ENCODE measurements at regions not wholly inside any gene's neighbourhood (a gene's known extent, or its start where the extent isn't known, plus 50 kb on each side); places are given as distances from the start of the nearest gene placed in this dataset.
A peak's percentile ranks its signal among the peaks of the same experiment; 100 is the strongest.

- Histone ChIP-seq H3K4me1 (ENCODE audit: control insufficient read depth, low read depth, low read length) (no peaks in the 10 kb centered on the region), H2BK120ac (ENCODE audit: low read depth, low read length) (no peak overlapping the region), H3K4me2 (ENCODE audit: low read length) (no peak overlapping the region), H2AK5ac (ENCODE audit: low read length) (no peak overlapping the region), H3K36me3 (ENCODE audit: control insufficient read depth, insufficient read depth, low read length) (no peaks in the 10 kb centered on the region), H3K27ac (ENCODE audit: low read depth, low read length) (no peak overlapping the region), H2BK5ac (ENCODE audit: low read length) (no peak overlapping the region), H4K8ac (ENCODE audit: low read depth, low read length) (no peak overlapping the region), H3K18ac (ENCODE audit: low read length) (no peak overlapping the region), H3K23ac (ENCODE audit: low read length) (no peak overlapping the region), H3K4me3 (ENCODE audit: low read length) (no peak overlapping the region), H3K9ac (ENCODE audit: low read length) (no peak overlapping the region), H3K79me2 (ENCODE audit: control insufficient read depth, insufficient read depth, low read length) (no peaks in the 10 kb centered on the region), H3K27me3 (ENCODE audit: insufficient read depth, low read length, poor library complexity) (no peaks in the 10 kb centered on the region), H2BK15ac (replicated peaks; ENCODE audit: low read depth) (no peak overlapping the region), H3K56ac (ENCODE audit: low read length) (no peak overlapping the region), H3K4ac (ENCODE audit: low read depth, low read length) (no peak overlapping the region), H4K5ac (ENCODE audit: low read length) (no peak overlapping the region), H3K79me1 (ENCODE audit: low read length) (no peaks in the 10 kb centered on the region)
- no CpG with 5 or more reads among the region's 5 CpGs for WGBS (ENCODE audit: extremely low coverage, insufficient coverage, low lambda C conversion rate)
- no peak for DNase-seq
Measured at GRCh38 chr2:207304761-207305160, 139.0 kb upstream of the KLF7 start.

GRCh38 chr2:207308519-207309224 lies 142.9 kb upstream of the KLF7 start:
- no peak overlapping the region for H4K8ac ChIP-seq (ENCODE audit: low read depth, low read length)
- H2BK5ac ChIP-seq (ENCODE audit: low read length) = no peak overlapping the region
- no peak overlapping the region for H3K18ac ChIP-seq (ENCODE audit: low read length)
- no peak overlapping the region for H2BK120ac ChIP-seq (ENCODE audit: low read depth, low read length)
- H3K23ac ChIP-seq (ENCODE audit: low read length) = no peak overlapping the region
- H3K9ac ChIP-seq (ENCODE audit: low read length) = no peak overlapping the region
- no peak overlapping the region for H3K4me3 ChIP-seq (ENCODE audit: low read length)
- H2BK15ac ChIP-seq (replicated peaks; ENCODE audit: low read depth) = no peak overlapping the region
- no peak overlapping the region for H3K4ac ChIP-seq (ENCODE audit: low read depth, low read length)
- no peak overlapping the region for H3K4me2 ChIP-seq (ENCODE audit: low read length)
- H3K27me3 ChIP-seq (ENCODE audit: insufficient read depth, low read length, poor library complexity) = no peaks in the 10 kb centered on the region
- no peak overlapping the region for H3K27ac ChIP-seq (ENCODE audit: low read depth, low read length)
- no peak overlapping the region for H2AK5ac ChIP-seq (ENCODE audit: low read length)
- no peak overlapping the region for H3K56ac ChIP-seq (ENCODE audit: low read length)
- DNase-seq = no peak
- H3K79me1 ChIP-seq (ENCODE audit: low read length) = no peaks in the 10 kb centered on the region
- no peaks in the 10 kb centered on the region for H3K79me2 ChIP-seq (ENCODE audit: control insufficient read depth, insufficient read depth, low read length)
- no peak overlapping the region for H4K5ac ChIP-seq (ENCODE audit: low read length)
- no CpG with 5 or more reads among the region's 3 CpGs for WGBS (ENCODE audit: extremely low coverage, insufficient coverage, low lambda C conversion rate)
- no peaks in the 10 kb centered on the region for H3K36me3 ChIP-seq (ENCODE audit: control insufficient read depth, insufficient read depth, low read length)
- H3K4me1 ChIP-seq (ENCODE audit: control insufficient read depth, low read depth, low read length) = no peaks in the 10 kb centered on the region

GRCh38 chr2:207311316-207312005 lies 145.7 kb upstream of the KLF7 start:
- no peak overlapping the region for H3K23ac ChIP-seq (ENCODE audit: low read length)
- DNase-seq = peak; percentile 74
- no peak overlapping the region for H2BK5ac ChIP-seq (ENCODE audit: low read length)
- WGBS (ENCODE audit: extremely low coverage, insufficient coverage, low lambda C conversion rate) = no CpG with 5 or more reads among the region's 4 CpGs
- no peak overlapping the region for H3K9ac ChIP-seq (ENCODE audit: low read length)
- no peak overlapping the region for H3K18ac ChIP-seq (ENCODE audit: low read length)
- no peak overlapping the region for H3K56ac ChIP-seq (ENCODE audit: low read length)
- H4K5ac ChIP-seq (ENCODE audit: low read length) = no peak overlapping the region
- no peak overlapping the region for H3K4me3 ChIP-seq (ENCODE audit: low read length)
- H3K79me2 ChIP-seq (ENCODE audit: control insufficient read depth, insufficient read depth, low read length) = no peaks in the 10 kb centered on the region
- no peak overlapping the region for H2BK15ac ChIP-seq (replicated peaks; ENCODE audit: low read depth)
- H3K79me1 ChIP-seq (ENCODE audit: low read length) = no peaks in the 10 kb centered on the region
- no peak overlapping the region for H3K4me2 ChIP-seq (ENCODE audit: low read length)
- H3K27ac ChIP-seq (ENCODE audit: low read depth, low read length) = no peak overlapping the region
- H3K36me3 ChIP-seq (ENCODE audit: control insufficient read depth, insufficient read depth, low read length) = no peaks in the 10 kb centered on the region
- no peak overlapping the region for H2AK5ac ChIP-seq (ENCODE audit: low read length)
- no peak overlapping the region for H2BK120ac ChIP-seq (ENCODE audit: low read depth, low read length)
- no peaks in the 10 kb centered on the region for H3K4me1 ChIP-seq (ENCODE audit: control insufficient read depth, low read depth, low read length)
- H4K8ac ChIP-seq (ENCODE audit: low read depth, low read length) = no peak overlapping the region
- H3K27me3 ChIP-seq (ENCODE audit: insufficient read depth, low read length, poor library complexity) = no peaks in the 10 kb centered on the region
- H3K4ac ChIP-seq (ENCODE audit: low read depth, low read length) = no peak overlapping the region

- Histone ChIP-seq H3K27ac (ENCODE audit: low read depth, low read length) (no peak overlapping the region), H4K8ac (ENCODE audit: low read depth, low read length) (no peak overlapping the region)
Measured at GRCh38 chr2:207312006-207312356, 146.2 kb upstream of the KLF7 start.

GRCh38 chr2:207313947-207314346 lies 148.2 kb upstream of the KLF7 start:
- no CpG with 5 or more reads among the region's 2 CpGs for WGBS (ENCODE audit: extremely low coverage, insufficient coverage, low lambda C conversion rate)

More at GRCh38 chr2:207312006-207312356, 146.2 kb upstream of the KLF7 start:
- H3K79me2 ChIP-seq (ENCODE audit: control insufficient read depth, insufficient read depth, low read length) = no peaks in the 10 kb centered on the region
- no peak overlapping the region for H2BK120ac ChIP-seq (ENCODE audit: low read depth, low read length)
- no peak overlapping the region for H3K9ac ChIP-seq (ENCODE audit: low read length)
- no peak overlapping the region for H3K4me2 ChIP-seq (ENCODE audit: low read length)
- no peak overlapping the region for H3K18ac ChIP-seq (ENCODE audit: low read length)
- H3K4me1 ChIP-seq (ENCODE audit: control insufficient read depth, low read depth, low read length) = no peaks in the 10 kb centered on the region
- H2BK15ac ChIP-seq (replicated peaks; ENCODE audit: low read depth) = no peak overlapping the region
- no peaks in the 10 kb centered on the region for H3K27me3 ChIP-seq (ENCODE audit: insufficient read depth, low read length, poor library complexity)
- no peak overlapping the region for H2AK5ac ChIP-seq (ENCODE audit: low read length)
- no peaks in the 10 kb centered on the region for H3K79me1 ChIP-seq (ENCODE audit: low read length)
- H3K56ac ChIP-seq (ENCODE audit: low read length) = no peak overlapping the region
- no peak overlapping the region for H3K4ac ChIP-seq (ENCODE audit: low read depth, low read length)
- H3K4me3 ChIP-seq (ENCODE audit: low read length) = no peak overlapping the region
- H3K36me3 ChIP-seq (ENCODE audit: control insufficient read depth, insufficient read depth, low read length) = no peaks in the 10 kb centered on the region
- H4K5ac ChIP-seq (ENCODE audit: low read length) = no peak overlapping the region
- no peak overlapping the region for H2BK5ac ChIP-seq (ENCODE audit: low read length)
- H3K23ac ChIP-seq (ENCODE audit: low read length) = no peak overlapping the region
- DNase-seq = no peak

GRCh38 chr2:207315131-207315530 lies 149.4 kb upstream of the KLF7 start:
- no peak overlapping the region for H3K27ac ChIP-seq (ENCODE audit: low read depth, low read length)
- no peak overlapping the region for H4K5ac ChIP-seq (ENCODE audit: low read length)
- no peaks in the 10 kb centered on the region for H3K79me1 ChIP-seq (ENCODE audit: low read length)
- H3K79me2 ChIP-seq (ENCODE audit: control insufficient read depth, insufficient read depth, low read length) = no peaks in the 10 kb centered on the region
- H3K4me3 ChIP-seq (ENCODE audit: low read length) = no peak overlapping the region
- H3K4me1 ChIP-seq (ENCODE audit: control insufficient read depth, low read depth, low read length) = no peaks in the 10 kb centered on the region
- no peak overlapping the region for H4K8ac ChIP-seq (ENCODE audit: low read depth, low read length)
- no peak overlapping the region for H2BK5ac ChIP-seq (ENCODE audit: low read length)
- H3K23ac ChIP-seq (ENCODE audit: low read length) = no peak overlapping the region
- H2BK120ac ChIP-seq (ENCODE audit: low read depth, low read length) = no peak overlapping the region
- H3K18ac ChIP-seq (ENCODE audit: low read length) = no peak overlapping the region
- H2AK5ac ChIP-seq (ENCODE audit: low read length) = no peak overlapping the region
- no CpG with 5 or more reads among the region's 2 CpGs for WGBS (ENCODE audit: extremely low coverage, insufficient coverage, low lambda C conversion rate)
- no peak for DNase-seq
- no peak overlapping the region for H3K9ac ChIP-seq (ENCODE audit: low read length)
- no peak overlapping the region for H3K4ac ChIP-seq (ENCODE audit: low read depth, low read length)
- no peak overlapping the region for H3K56ac ChIP-seq (ENCODE audit: low read length)
- H3K36me3 ChIP-seq (ENCODE audit: control insufficient read depth, insufficient read depth, low read length) = no peaks in the 10 kb centered on the region
- no peaks in the 10 kb centered on the region for H3K27me3 ChIP-seq (ENCODE audit: insufficient read depth, low read length, poor library complexity)
- no peak overlapping the region for H2BK15ac ChIP-seq (replicated peaks; ENCODE audit: low read depth)
- H3K4me2 ChIP-seq (ENCODE audit: low read length) = no peak overlapping the region

More at GRCh38 chr2:207313947-207314346, 148.2 kb upstream of the KLF7 start:
- Histone ChIP-seq H3K56ac (ENCODE audit: low read length) (no peak overlapping the region), H3K4me2 (ENCODE audit: low read length) (no peak overlapping the region), H3K27ac (ENCODE audit: low read depth, low read length) (no peak overlapping the region), H3K18ac (ENCODE audit: low read length) (no peak overlapping the region), H4K8ac (ENCODE audit: low read depth, low read length) (no peak overlapping the region), H2BK5ac (ENCODE audit: low read length) (no peak overlapping the region), H3K79me2 (ENCODE audit: control insufficient read depth, insufficient read depth, low read length) (no peaks in the 10 kb centered on the region), H2BK120ac (ENCODE audit: low read depth, low read length) (no peak overlapping the region), H4K5ac (ENCODE audit: low read length) (no peak overlapping the region), H2BK15ac (replicated peaks; ENCODE audit: low read depth) (no peak overlapping the region), H3K9ac (ENCODE audit: low read length) (no peak overlapping the region), H3K4me1 (ENCODE audit: control insufficient read depth, low read depth, low read length) (no peaks in the 10 kb centered on the region), H2AK5ac (ENCODE audit: low read length) (no peak overlapping the region), H3K27me3 (ENCODE audit: insufficient read depth, low read length, poor library complexity) (no peaks in the 10 kb centered on the region), H3K4ac (ENCODE audit: low read depth, low read length) (no peak overlapping the region), H3K79me1 (ENCODE audit: low read length) (no peaks in the 10 kb centered on the region), H3K36me3 (ENCODE audit: control insufficient read depth, insufficient read depth, low read length) (no peaks in the 10 kb centered on the region), H3K23ac (ENCODE audit: low read length) (no peak overlapping the region), H3K4me3 (ENCODE audit: low read length) (no peak overlapping the region)
- no peak for DNase-seq

All from mesendoderm (in vitro differentiated cells).